LNCAP (cell line): ENCODE measurements at regions not wholly inside any gene's neighbourhood (a gene's known extent, or its start where the extent isn't known, plus 50 kb on each side); places are given as distances from the start of the nearest gene placed in this dataset.

Source experiments
- TF ChIP-seq, protein P1 (sequence below): fragments of 450-650 bp; IDR thresholded peaks from 2 replicates; pipeline ENCODE4 v1.5.1; 2017; ENCODE audit warnings: mild to moderate bottlenecking

DNA sequence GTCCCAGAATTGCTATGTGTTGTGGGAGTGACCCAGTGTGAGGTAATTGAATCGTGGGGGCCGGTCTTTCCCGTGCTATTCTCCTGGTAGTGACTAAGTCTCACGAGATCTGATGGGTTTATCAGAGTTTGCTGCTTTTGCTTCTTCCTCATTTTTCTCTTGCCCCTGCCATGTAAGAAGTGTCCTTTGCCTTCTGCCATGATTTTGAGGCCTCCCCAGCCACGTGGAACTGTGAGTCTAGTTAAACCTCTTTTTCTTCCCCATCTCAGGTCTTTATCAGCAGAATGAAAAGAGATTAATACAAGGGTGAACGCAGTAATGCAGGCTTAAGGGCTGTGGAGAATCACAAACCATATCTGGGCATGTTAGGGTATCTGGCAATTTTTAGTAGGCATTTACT lies 624.0 kb downstream of the USP25 start:
- TF ChIP-seq, protein P1, sequence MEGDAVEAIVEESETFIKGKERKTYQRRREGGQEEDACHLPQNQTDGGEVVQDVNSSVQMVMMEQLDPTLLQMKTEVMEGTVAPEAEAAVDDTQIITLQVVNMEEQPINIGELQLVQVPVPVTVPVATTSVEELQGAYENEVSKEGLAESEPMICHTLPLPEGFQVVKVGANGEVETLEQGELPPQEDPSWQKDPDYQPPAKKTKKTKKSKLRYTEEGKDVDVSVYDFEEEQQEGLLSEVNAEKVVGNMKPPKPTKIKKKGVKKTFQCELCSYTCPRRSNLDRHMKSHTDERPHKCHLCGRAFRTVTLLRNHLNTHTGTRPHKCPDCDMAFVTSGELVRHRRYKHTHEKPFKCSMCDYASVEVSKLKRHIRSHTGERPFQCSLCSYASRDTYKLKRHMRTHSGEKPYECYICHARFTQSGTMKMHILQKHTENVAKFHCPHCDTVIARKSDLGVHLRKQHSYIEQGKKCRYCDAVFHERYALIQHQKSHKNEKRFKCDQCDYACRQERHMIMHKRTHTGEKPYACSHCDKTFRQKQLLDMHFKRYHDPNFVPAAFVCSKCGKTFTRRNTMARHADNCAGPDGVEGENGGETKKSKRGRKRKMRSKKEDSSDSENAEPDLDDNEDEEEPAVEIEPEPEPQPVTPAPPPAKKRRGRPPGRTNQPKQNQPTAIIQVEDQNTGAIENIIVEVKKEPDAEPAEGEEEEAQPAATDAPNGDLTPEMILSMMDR, result no peak

DNA sequence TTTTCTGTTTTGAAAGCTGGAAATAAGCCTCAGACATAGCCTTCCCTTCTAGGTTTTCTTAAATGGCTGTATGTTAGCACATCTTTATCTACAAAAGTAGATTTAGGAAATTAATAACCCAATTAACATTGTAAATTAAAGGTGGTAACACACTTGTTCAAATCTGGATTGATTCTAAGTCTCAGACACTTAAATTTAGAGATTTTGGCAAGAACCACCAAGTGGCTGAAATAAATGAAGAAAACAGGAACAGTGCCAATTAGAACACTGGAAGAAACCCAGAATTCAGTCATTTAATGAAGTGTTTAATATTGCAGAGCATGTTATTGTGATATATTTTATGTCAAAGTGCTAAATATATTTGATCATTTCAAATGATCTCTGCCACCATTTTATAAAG lies 628.2 kb downstream of the USP25 start:
- TF ChIP-seq, protein P1, result no peak

DNA sequence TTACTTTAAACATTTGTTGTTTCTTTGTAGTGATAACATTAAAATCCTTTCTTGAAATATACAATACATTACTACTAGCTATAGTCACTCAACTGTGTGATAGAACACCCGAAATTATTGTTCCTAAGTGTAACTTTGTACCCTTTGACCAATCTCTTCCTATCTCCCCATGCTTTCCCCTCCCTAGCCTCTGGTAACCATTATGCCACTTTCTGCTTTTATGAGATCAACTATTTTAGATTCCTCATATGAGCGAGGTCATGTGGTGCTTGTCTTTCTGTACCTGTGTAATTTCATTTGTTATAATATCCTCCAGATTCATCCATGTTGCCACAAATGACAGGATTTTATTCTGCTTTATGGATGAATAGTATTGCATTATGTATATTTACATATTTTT lies 629.0 kb downstream of the USP25 start:
- TF ChIP-seq, protein P1, result no peak

DNA sequence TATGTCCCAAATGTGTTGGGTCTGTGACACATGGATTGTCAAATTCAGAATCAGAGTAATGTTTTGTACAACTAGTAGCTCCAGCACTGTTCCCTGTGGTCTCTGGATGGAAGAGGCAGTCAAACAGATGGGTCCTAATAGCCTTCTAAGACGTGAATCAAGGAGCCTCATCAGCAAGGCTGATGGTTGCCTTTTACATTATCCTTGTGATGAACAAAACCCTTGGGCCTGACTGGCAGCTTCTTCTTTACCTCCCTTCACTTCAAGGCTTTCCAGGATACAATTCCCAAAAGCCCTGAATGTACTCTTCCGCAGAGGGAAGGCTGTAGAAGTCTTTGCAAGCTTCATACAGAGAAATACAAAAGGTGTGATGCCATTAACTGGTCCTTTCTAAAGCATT lies 633.3 kb downstream of the USP25 start:
- TF ChIP-seq, protein P1, result no peak

DNA sequence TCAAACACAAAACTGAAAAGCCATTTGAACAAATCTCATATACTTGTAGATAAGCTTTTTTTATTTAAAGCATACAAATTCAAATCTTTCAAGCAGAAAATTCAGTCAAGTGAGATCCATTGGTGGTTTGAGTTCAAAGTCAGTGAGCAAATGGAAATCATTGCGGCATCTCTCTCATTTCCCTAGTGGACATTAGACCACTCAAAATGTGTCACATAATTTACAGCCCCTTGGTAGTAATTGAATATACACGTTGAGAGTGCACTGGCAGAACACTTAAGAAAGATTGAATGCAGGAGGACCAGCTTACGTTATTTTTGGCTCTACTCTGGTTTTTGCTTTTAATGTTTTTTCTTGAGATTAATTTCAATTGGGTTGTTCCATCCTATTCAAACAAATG lies 633.7 kb downstream of the USP25 start:
- TF ChIP-seq, protein P1, result no peak

DNA sequence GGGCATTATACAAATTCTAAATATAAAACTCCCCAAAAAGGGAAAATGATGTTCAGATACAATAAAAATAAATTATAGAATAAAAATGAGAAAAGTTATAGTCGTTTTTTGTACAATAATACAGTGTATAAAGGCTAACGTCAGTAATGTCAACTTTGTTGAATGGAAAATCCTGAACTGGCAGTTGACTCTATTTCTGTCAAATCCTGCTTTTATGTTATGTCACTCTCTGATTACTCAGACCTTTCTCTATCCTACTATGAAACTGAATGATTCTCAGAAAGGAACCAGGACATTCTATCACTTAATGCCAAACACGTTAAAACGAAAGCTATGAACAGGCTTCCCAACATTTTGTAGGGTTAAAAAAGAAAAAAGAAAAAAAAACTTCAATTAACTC lies 636.4 kb downstream of the USP25 start:
- TF ChIP-seq, protein P1, result no peak

DNA sequence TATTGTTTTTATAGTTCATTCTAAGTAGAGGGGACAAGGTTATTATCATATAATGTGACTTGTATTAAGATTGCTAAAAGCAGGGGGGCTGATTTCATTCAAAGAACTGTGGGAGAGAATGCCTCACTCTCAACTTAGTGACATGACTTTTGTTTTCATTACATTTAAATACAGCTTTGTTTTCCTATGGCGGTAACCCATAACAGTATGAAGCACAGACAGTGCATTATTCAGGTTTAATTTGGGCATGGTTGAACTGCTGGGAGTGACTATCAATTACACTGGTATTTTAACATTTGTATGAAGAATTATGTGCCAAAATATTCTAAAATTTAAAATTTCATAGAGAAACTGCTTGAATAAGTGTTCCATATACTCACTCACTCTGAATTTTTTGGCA lies 637.3 kb downstream of the USP25 start:
- TF ChIP-seq, protein P1, result no peak

DNA sequence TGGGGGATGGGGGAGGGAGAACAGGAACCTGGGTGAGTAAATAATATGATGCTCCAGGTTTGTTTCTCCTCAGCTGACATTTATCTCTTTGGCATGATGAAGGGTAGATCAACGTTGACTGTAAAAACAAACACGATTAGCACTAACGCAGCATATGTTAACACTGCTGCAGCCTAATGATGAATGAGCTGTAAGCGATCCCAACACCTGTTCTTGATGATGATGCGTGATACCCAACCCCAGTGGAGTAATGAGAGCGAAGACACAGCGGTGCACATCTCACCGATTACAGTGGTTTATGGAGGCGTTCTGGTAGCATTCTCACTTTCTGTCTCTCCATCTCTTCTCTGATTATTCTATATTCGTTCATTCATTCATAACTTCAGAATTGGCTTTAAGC lies 640.4 kb downstream of the USP25 start:
- TF ChIP-seq, protein P1, result no peak
